WTC11 (cell line): ENCODE measurements at regions not wholly inside any gene's neighbourhood (a gene's known extent, or its start where the extent isn't known, plus 50 kb on each side); places are given as distances from the start of the nearest gene placed in this dataset.

Experiments used
- ATAC-seq: fragments of 200-7000 bp; cut with Tn5 transposase; 2 replicates; pipeline ENCODE4 v1.10.0; 2021; ENCODE audit warnings: mild to moderate bottlenecking, moderate library complexity
- CTCF ChIA-PET: fragments of 300-600 bp; sonication (Branson Sonifier 250); formaldehyde crosslinking; loops from one replicate; lab custom pipeline; 2021; ENCODE audit warnings: antibody characterized with exemption; lab: Charles Lee
- POLR2A ChIA-PET: fragments of 350-600 bp; sonication (Branson Sonifier 250); formaldehyde crosslinking; loops from one replicate; lab custom pipeline; 2021; ENCODE audit warnings: antibody characterized with exemption; lab: Charles Lee
- DNase-seq: peaks from one replicate; pipeline ENCODE4 v3.0.0; 2021; ENCODE audit warnings: low spot score
- H3K27ac Mint-ChIP-seq: 2 replicates; pipeline ENCODE4 v1.8.0; 2021; ENCODE audit warnings: mixed read lengths
- H3K27me3 Mint-ChIP-seq: 2 replicates; pipeline ENCODE4 v1.8.0; 2021; ENCODE audit warnings: low read depth, mild to moderate bottlenecking, moderate library complexity, mixed read lengths
- H3K36me3 Mint-ChIP-seq: 2 replicates; pipeline ENCODE4 v1.8.0; 2021; ENCODE audit warnings: mixed read lengths
- H3K4me1 Mint-ChIP-seq: 2 replicates; pipeline ENCODE4 v1.8.0; 2022; ENCODE audit warnings: mixed read lengths
- H3K4me3 Mint-ChIP-seq: 2 replicates; pipeline ENCODE4 v1.8.0; 2021; ENCODE audit warnings: mild to moderate bottlenecking, moderate library complexity, mixed read lengths
- H3K9me3 Mint-ChIP-seq: 2 replicates; pipeline ENCODE4 v1.8.0; 2021; ENCODE audit warnings: mixed read lengths
- ATF6 ChIP-seq: sonication (generic); formaldehyde crosslinking; IDR thresholded peaks from 2 replicates; pipeline ENCODE4 v1.8.1; 2023; ENCODE audit warnings: mild to moderate bottlenecking, missing genetic modification reagents
- CBFB ChIP-seq: sonication (generic); formaldehyde crosslinking; IDR thresholded peaks from 2 replicates; pipeline ENCODE4 v1.8.1; 2022; ENCODE audit warnings: mild to moderate bottlenecking, low read depth, missing genetic modification reagents
- CDX4 ChIP-seq: fragments of 250-450 bp; sonication (Bioruptor Pico); IDR thresholded peaks from 2 replicates; pipeline ENCODE4 v1.9.0; 2021; ENCODE audit warnings: moderate library complexity, mild to moderate bottlenecking, inconsistent platforms, borderline replicate concordance
- EMX1 ChIP-seq: fragments of 250-450 bp; sonication (Bioruptor Pico); IDR thresholded peaks from 2 replicates; pipeline ENCODE4 v1.8.0; 2021; ENCODE audit warnings: mild to moderate bottlenecking
- ETV6 ChIP-seq: sonication (generic); formaldehyde crosslinking; IDR thresholded peaks from 2 replicates; pipeline ENCODE4 v1.8.1; 2022; ENCODE audit warnings: mild to moderate bottlenecking, missing genetic modification reagents
- FOXP4 ChIP-seq: sonication (generic); formaldehyde crosslinking; IDR thresholded peaks from 2 replicates; pipeline ENCODE4 v1.8.0; 2022; ENCODE audit warnings: mild to moderate bottlenecking, missing genetic modification reagents
- GTF2I ChIP-seq: fragments of 250-450 bp; sonication (Bioruptor Pico); conservative IDR thresholded peaks from 2 replicates; pipeline ENCODE4 v1.4.0; 2021; ENCODE audit warnings: mild to moderate bottlenecking
- IRF1 ChIP-seq: sonication (generic); formaldehyde crosslinking; IDR thresholded peaks from 2 replicates; pipeline ENCODE4 v1.8.0; 2023; ENCODE audit warnings: missing genetic modification reagents
- MLX ChIP-seq: sonication (generic); formaldehyde crosslinking; IDR thresholded peaks from 2 replicates; pipeline ENCODE4 v1.8.1; 2023; ENCODE audit warnings: mild to moderate bottlenecking, missing genetic modification reagents, moderate library complexity
- NFATC4 ChIP-seq: fragments of 250-450 bp; sonication (Bioruptor Pico); IDR thresholded peaks from 2 replicates; pipeline ENCODE4 v1.9.0; 2021; ENCODE audit warnings: mild to moderate bottlenecking
- NFYB ChIP-seq: sonication (generic); formaldehyde crosslinking; conservative IDR thresholded peaks from 2 replicates; pipeline ENCODE4 v1.8.0; 2022; ENCODE audit warnings: low read depth, missing genetic modification reagents
- TEAD4 ChIP-seq: sonication (generic); formaldehyde crosslinking; IDR thresholded peaks from 2 replicates; pipeline ENCODE4 v1.8.0; 2022; ENCODE audit warnings: mild to moderate bottlenecking, missing genetic modification reagents
- ZSCAN18 ChIP-seq: fragments of 250-450 bp; sonication (Bioruptor Pico); IDR thresholded peaks from 2 replicates; pipeline ENCODE4 v2.1.2; 2022; ENCODE audit warnings: mild to moderate bottlenecking, moderate library complexity
- TF ChIP-seq, protein P1 (sequence below): sonication (generic); formaldehyde crosslinking; IDR thresholded peaks from 2 replicates; pipeline ENCODE4 v1.8.0; 2023; ENCODE audit warnings: missing genetic modification reagents, mild to moderate bottlenecking, borderline replicate concordance
- TF ChIP-seq, protein P2 (sequence below): sonication (generic); formaldehyde crosslinking; IDR thresholded peaks from 2 replicates; pipeline ENCODE4 v1.8.1; 2022; ENCODE audit warnings: low read depth, mild to moderate bottlenecking, moderate library complexity, missing genetic modification reagents, borderline replicate concordance

- Mint-ChIP-seq H3K27me3 (no peaks in the 10 kb centered on the region), H3K4me3 (no peak overlapping the region), H3K9me3 (no peaks in the 10 kb centered on the region), H3K27ac (peak overlapping the region; percentile 2; the same call in 1 of the 2 replicates), H3K36me3 (no peaks in the 10 kb centered on the region), H3K4me1 (peaks cover 11% of the 10 kb centered on the region)
- ChIA-PET POLR2A (no interaction called here), CTCF (no interaction called here)
- TF ChIP-seq ZSCAN18 (CRISPR knock-in tag) (no peak), TEAD4 (CRISPR knock-in tag) (no peak), IRF1 (no peak), NFYB (CRISPR knock-in tag) (no peak), EMX1 (CRISPR knock-in tag) (no peak), CBFB (no peak), ATF6 (no peak), CDX4 (CRISPR knock-in tag) (no peak), FOXP4 (no peak), GTF2I (CRISPR knock-in tag) (no peak), NFATC4 (CRISPR knock-in tag) (no peak), ETV6 (no peak), MLX (CRISPR knock-in tag) (no peak)
- TF ChIP-seq, protein P1, sequence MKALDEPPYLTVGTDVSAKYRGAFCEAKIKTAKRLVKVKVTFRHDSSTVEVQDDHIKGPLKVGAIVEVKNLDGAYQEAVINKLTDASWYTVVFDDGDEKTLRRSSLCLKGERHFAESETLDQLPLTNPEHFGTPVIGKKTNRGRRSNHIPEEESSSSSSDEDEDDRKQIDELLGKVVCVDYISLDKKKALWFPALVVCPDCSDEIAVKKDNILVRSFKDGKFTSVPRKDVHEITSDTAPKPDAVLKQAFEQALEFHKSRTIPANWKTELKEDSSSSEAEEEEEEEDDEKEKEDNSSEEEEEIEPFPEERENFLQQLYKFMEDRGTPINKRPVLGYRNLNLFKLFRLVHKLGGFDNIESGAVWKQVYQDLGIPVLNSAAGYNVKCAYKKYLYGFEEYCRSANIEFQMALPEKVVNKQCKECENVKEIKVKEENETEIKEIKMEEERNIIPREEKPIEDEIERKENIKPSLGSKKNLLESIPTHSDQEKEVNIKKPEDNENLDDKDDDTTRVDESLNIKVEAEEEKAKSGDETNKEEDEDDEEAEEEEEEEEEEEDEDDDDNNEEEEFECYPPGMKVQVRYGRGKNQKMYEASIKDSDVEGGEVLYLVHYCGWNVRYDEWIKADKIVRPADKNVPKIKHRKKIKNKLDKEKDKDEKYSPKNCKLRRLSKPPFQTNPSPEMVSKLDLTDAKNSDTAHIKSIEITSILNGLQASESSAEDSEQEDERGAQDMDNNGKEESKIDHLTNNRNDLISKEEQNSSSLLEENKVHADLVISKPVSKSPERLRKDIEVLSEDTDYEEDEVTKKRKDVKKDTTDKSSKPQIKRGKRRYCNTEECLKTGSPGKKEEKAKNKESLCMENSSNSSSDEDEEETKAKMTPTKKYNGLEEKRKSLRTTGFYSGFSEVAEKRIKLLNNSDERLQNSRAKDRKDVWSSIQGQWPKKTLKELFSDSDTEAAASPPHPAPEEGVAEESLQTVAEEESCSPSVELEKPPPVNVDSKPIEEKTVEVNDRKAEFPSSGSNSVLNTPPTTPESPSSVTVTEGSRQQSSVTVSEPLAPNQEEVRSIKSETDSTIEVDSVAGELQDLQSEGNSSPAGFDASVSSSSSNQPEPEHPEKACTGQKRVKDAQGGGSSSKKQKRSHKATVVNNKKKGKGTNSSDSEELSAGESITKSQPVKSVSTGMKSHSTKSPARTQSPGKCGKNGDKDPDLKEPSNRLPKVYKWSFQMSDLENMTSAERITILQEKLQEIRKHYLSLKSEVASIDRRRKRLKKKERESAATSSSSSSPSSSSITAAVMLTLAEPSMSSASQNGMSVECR (CRISPR knock-in tag), result no peak
- TF ChIP-seq, protein P2, sequence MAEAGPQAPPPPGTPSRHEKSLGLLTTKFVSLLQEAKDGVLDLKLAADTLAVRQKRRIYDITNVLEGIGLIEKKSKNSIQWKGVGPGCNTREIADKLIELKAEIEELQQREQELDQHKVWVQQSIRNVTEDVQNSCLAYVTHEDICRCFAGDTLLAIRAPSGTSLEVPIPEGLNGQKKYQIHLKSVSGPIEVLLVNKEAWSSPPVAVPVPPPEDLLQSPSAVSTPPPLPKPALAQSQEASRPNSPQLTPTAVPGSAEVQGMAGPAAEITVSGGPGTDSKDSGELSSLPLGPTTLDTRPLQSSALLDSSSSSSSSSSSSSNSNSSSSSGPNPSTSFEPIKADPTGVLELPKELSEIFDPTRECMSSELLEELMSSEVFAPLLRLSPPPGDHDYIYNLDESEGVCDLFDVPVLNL (CRISPR knock-in tag), result no peak
- ATAC-seq (no peak), DNase-seq (no peak)
These were observed 107.7 kb upstream of the ZNF648 start for GRCh38 chr1:182169203-182169602.
